IPS DF 6.9 (cell line): ENCODE measurements at regions not wholly inside any gene's neighbourhood (a gene's known extent, or its start where the extent isn't known, plus 50 kb on each side); places are given as distances from the start of the nearest gene placed in this dataset.
"Not testable (repeated sequence)": the region's sequence is repeated elsewhere in the genome, so short reads cannot be mapped to it uniquely, and the experiment has no call there.

Experiments used
- DNase-seq: peaks from one replicate; pipeline ENCODE4 v3.0.0-alpha.2; 2013; ENCODE audit warnings: low read depth, low spot score
- H3K27ac ChIP-seq: one replicate; pipeline ENCODE4 v1.5.1; 2013; ENCODE audit warnings: low read length, control low read depth
- H3K27me3 ChIP-seq: 2 replicates; pipeline ENCODE4 v1.6.1; 2013; ENCODE audit warnings: mild to moderate bottlenecking, low read length; ENCODE audit not compliant: control insufficient read depth, insufficient read depth
- H3K36me3 ChIP-seq: 2 replicates; pipeline ENCODE4 v1.6.1; 2013; ENCODE audit warnings: low read length; ENCODE audit not compliant: control insufficient read depth, insufficient read depth
- H3K4me1 ChIP-seq: 2 replicates; pipeline ENCODE4 v1.6.1; 2013; ENCODE audit warnings: low read length; ENCODE audit not compliant: control insufficient read depth, insufficient read depth
- H3K4me3 ChIP-seq: 2 replicates; pipeline ENCODE4 v1.5.1; 2013; ENCODE audit warnings: mild to moderate bottlenecking, low read length
- H3K9me3 ChIP-seq: 2 replicates; pipeline ENCODE4 v1.6.1; 2013; ENCODE audit warnings: low read length, inconsistent platforms; ENCODE audit not compliant: control insufficient read depth, insufficient read depth
- WGBS: extraction: QIAGEN DNeasy Blood & Tissue Kit; methylation state at CpG from one replicate; pipeline ENCODE4 v1.1.7; 2013; ENCODE audit warnings: mixed read lengths, missing lambda C conversion rate; ENCODE audit not compliant: insufficient read length, insufficient coverage; 5-methylcytosine and 5-hydroxymethylcytosine counted together

DNA sequence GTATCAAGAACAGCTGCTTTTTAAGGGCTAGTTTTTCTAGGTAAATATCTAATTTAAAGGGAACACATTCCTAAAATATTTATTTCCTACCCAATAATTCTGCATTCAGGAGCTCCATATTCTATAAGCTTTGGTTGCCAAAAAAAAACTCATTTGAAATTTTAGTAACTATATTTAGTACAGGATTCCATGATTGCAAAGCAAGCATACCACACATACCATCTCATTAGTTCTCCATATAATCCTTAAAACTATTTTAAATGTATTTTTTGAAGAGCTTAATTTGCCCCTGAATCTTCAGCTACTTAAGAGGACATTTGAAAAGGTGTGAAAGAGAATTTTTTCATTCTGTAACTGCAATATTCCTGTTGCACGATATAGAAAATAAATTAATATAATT, 877.0 kb downstream of the NR2F1-AS1 start:
- Histone ChIP-seq H3K9me3 (no peaks in the 10 kb centered on the region), H3K4me1 (no peaks in the 10 kb centered on the region), H3K27me3 (no peaks in the 10 kb centered on the region), H3K4me3 (no peak overlapping the region), H3K36me3 (no peaks in the 10 kb centered on the region), H3K27ac (no peak overlapping the region)
- no CpG with 5 or more reads among the region's 1 CpG for WGBS
- no peak for DNase-seq

DNA sequence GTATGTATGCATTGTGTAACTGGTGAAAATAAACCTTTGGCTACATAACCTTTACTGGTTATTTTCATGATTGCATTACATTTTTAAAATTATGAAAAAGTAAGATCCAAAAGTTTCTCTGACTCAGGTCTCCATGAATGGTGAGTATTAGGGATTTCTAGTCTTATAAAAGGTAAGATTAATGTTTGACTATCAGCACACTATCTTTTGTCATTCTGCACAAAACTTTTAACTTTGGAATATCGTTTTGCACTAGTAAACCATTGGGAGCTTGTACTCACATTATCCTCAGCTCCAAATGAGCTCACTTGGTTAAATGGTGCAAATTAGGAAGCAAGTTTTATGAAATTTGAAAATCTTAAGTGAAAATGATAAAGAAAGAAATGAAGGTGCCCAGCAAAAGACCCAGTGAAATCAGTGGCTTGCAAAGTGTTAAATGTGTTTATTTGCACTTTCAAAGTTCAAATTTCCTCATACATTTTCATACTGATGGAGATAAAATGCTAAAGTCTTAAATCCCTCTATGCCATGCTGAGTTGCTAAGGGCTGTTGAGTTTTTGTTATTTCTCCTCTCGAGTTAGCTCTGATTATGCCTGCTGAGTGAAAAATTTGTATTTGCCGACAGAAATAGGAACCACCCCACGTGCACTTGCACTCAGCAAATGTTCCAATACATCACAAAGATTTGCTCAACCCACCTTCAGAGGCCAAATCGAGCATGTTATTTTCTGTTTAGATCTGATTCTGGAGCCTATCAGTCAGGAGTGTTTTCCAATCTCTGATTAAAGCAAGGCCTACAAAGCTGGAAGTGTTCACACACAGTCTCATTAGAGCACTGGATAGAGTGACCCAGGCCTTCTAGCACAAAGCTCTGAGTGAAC, 885.7 kb downstream of the NR2F1-AS1 start:
- no peak for DNase-seq
- H3K27ac ChIP-seq, result no peak overlapping the region
- H3K4me3 ChIP-seq, result no peak overlapping the region
- no peaks in the 10 kb centered on the region for H3K27me3 ChIP-seq
- no peaks in the 10 kb centered on the region for H3K9me3 ChIP-seq
- H3K36me3 ChIP-seq, result no peaks in the 10 kb centered on the region
- WGBS, result no CpG with 5 or more reads among the region's 5 CpGs
- no peaks in the 10 kb centered on the region for H3K4me1 ChIP-seq

DNA sequence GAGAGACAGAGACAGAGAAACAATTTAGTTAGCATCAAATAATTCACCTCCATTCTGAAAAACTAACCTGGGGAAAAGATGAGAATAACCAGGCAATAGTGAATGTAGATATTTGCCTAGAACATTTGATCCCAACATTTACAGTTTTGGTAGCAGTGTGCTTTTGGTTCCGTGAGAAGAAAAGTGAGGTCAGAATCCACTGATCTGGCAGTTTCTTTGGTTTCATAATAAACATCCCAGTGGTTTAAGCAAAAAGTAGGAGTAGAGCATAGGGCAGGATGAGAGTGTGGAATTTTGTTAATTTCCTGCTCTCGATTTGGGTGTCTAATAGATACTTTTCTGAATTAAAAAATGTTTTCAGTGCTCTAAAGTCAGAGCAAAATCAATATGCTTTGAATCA, 887.0 kb downstream of the NR2F1-AS1 start:
- no CpG with 5 or more reads among the region's 2 CpGs for WGBS
- no peaks in the 10 kb centered on the region for H3K9me3 ChIP-seq
- H3K27me3 ChIP-seq, result no peaks in the 10 kb centered on the region
- DNase-seq, result no peak
- no peaks in the 10 kb centered on the region for H3K4me1 ChIP-seq
- no peaks in the 10 kb centered on the region for H3K36me3 ChIP-seq
- H3K27ac ChIP-seq, result no peak overlapping the region
- no peak overlapping the region for H3K4me3 ChIP-seq

DNA sequence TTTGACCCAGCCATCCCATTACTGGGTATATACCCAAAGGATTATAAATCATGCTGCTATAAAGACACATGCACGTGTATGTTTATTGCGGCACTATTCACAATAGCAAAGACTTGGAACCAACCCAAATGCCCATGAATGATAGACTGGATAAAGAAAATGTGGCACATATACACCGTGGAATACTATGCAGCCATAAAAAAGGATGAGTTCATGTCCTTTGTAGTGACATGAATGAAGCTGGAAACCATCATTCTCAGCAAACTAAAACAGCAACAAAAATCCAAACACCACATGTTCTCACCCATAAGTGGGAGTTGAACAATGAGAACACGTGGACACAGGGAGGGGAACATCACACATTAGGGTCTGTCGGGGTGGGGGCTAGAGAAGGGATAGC, 889.1 kb downstream of the NR2F1-AS1 start:
- no CpG with 5 or more reads among the region's 5 CpGs for whole genome bisulfite sequencing
- DNase-seq, H3K4me3 ChIP-seq, H3K27ac ChIP-seq, H3K36me3 ChIP-seq, H3K9me3 ChIP-seq, H3K27me3 ChIP-seq, H3K4me1 ChIP-seq: not testable (repeated sequence)

DNA sequence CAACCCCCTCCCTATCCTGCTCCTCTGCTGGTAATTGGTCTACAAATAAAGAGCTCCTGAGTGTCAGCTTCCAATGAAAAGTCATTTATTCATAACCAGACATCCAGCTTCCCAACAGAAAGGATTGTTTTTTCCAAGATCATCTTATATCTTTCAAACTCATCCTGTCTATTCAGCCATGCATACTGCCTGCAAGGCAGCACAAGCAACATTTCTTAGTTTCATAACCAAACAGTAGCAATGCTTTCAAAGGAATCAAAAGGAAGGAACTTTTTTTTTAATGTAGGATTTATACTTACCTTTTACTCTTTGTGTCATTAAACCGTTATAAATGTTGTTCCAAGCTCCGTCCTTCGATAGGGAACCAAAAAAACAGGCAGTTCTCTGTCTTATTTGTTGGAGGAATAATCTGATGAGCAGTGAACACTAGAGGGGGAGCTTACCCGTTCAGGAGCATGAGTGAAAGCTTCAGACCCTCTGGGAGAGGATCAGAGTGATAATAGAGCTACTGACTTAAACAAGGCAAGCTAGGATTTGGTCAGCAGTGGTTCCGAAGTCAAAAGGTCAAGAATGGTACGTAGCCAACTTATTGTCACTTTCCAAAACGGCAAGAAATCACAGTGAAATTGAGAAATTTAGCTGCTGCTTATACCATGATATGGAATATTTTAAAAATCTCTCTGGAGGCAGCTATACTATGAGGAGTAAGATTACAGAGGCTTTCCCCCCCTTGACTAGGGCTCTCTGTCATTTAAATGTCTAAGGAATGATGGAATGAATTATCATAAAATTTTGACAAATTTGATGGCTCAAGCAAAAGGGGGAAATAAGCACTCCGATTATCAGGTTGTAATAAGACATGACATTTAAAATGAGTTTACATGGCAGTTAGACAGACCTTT, 892.9 kb downstream of the NR2F1-AS1 start:
- no CpG with 5 or more reads among the region's 8 CpGs for WGBS
- Histone ChIP-seq H3K4me3 (no peak overlapping the region), H3K4me1 (no peaks in the 10 kb centered on the region)

DNA sequence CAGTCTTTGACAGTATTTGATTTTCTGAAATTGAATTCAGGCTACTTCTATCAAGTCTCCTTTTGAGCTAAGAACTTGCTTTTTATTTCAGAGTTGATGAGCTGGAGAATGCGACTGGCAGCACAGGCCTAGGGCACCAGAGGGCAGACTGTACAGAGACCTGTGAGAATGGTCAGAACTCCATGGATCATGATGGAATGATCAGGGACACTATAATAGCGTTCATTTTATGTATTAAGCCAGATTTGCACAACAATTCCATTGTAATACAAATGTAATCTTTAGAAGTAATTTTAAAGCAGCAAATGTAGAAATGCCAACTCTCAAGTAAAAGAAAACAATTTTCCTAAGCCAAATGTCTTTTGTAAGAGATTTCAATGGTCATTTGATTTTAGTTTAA, 902.4 kb downstream of the NR2F1-AS1 start:
- H3K27ac ChIP-seq, result no peak overlapping the region
- no peaks in the 10 kb centered on the region for H3K27me3 ChIP-seq
- no peak for DNase-seq
- no peak overlapping the region for H3K4me3 ChIP-seq
- no peaks in the 10 kb centered on the region for H3K4me1 ChIP-seq
- WGBS, result no CpG with 5 or more reads among the region's 2 CpGs
- no peaks in the 10 kb centered on the region for H3K9me3 ChIP-seq
- no peaks in the 10 kb centered on the region for H3K36me3 ChIP-seq

More for the DNA sequence above, 892.9 kb downstream of the NR2F1-AS1 start:
- no peaks in the 10 kb centered on the region for H3K36me3 ChIP-seq
- DNase-seq, result no peak
- H3K9me3 ChIP-seq, result no peaks in the 10 kb centered on the region
- H3K27me3 ChIP-seq, result no peaks in the 10 kb centered on the region
- H3K27ac ChIP-seq, result no peak overlapping the region

DNA sequence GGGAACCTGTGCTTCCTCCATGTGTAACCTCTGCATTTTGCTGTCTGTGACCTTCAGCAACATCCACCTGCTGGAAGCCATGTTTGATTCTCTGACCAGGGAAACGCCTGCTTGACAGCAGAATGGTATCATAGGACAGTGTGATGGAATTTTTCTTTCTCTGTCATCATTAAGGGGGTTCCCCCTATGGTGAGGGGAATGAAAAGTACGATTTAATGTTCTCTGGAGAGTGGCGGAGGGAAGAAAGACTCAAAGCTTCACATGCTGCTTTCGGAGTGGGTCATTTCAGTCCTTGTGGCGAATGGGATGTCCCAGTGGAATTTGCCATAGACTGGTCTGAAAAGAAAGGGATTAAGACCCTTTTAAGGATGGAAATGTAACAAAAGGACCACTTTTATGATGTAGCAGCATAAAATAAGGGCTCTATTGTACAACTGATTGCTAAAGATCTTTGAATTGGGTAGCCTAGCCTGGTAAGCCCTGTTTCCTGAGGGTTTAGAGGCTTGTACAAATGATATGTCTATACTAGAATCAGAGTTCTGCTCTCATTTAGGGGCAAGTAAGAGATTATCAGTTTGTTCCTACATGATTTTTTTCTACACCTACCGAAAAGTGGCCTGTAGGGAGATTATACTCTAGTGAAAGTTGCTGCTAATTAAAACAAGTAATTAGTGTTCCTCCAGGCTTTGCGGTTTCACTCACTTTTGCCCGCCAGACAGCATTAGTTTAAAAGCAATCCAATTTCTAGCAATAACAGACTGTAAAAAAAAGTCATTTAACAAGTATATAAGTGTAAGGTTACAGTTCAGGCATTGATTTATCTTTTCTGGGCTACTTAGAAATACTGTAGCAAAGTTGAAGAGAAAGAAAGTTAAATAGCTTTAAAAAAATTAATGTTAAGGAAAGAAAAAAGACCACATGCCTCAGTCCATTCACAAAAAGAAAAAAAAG, 904.5 kb downstream of the NR2F1-AS1 start:
- no peak overlapping the region for H3K27ac ChIP-seq

DNA sequence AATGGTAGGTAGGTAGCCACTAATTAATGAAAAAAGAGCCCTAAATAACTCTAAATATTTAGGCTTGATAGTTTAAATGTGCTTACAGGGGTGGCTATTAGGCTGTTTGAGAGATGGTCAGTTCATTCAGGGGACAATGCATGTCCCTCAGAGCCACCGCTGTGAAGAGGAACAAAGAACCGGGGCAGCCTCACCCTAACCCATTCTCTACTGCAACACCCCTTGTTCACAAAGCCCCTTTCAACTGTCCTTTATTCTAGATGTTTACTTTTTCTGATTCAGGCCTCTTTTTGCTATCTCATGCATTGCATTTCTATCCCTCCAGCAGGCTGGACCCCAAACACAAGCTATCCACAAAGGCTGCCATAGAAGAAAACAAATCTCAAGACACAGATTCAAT, 906.7 kb downstream of the NR2F1-AS1 start:
- no CpG with 5 or more reads among the region's 2 CpGs for WGBS
- DNase-seq, result no peak
- no peak overlapping the region for H3K4me3 ChIP-seq

More for the DNA sequence above, 904.5 kb downstream of the NR2F1-AS1 start:
- H3K9me3 ChIP-seq, result no peaks in the 10 kb centered on the region
- DNase-seq, result no peak
- H3K4me3 ChIP-seq, result no peak overlapping the region
- WGBS, result no CpG with 5 or more reads among the region's 8 CpGs
- H3K36me3 ChIP-seq, result no peaks in the 10 kb centered on the region
- no peaks in the 10 kb centered on the region for H3K27me3 ChIP-seq
- no peaks in the 10 kb centered on the region for H3K4me1 ChIP-seq

DNA sequence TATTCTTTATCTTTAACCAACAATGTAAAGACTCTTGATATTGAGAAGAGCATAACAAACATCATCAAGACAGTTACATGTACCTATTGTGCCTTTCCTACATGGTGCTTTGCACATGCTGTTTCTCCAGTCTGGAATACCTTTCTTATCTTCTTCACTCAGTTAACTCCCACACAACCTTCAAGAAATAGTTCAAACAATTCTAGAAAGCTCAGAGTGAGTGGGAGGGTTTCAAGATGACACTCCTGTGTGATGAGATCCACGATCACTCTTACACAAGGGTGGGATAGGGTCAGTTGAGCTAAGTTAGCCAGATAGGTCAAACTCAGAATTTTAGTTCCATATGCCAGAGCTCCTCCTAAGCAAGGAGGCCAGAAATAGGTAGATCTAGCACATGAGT, 915.5 kb downstream of the NR2F1-AS1 start:
- Histone ChIP-seq H3K27ac (no peak overlapping the region), H3K4me1 (no peaks in the 10 kb centered on the region), H3K9me3 (no peaks in the 10 kb centered on the region), H3K36me3 (no peaks in the 10 kb centered on the region), H3K4me3 (no peak overlapping the region), H3K27me3 (no peaks in the 10 kb centered on the region)
- no peak for DNase-seq
- WGBS, result no CpG with 5 or more reads among the region's 1 CpG

More for the DNA sequence above, 906.7 kb downstream of the NR2F1-AS1 start:
- no peaks in the 10 kb centered on the region for H3K36me3 ChIP-seq
- no peaks in the 10 kb centered on the region for H3K4me1 ChIP-seq
- no peaks in the 10 kb centered on the region for H3K9me3 ChIP-seq
- H3K27me3 ChIP-seq, result no peaks in the 10 kb centered on the region
- no peak overlapping the region for H3K27ac ChIP-seq

DNA sequence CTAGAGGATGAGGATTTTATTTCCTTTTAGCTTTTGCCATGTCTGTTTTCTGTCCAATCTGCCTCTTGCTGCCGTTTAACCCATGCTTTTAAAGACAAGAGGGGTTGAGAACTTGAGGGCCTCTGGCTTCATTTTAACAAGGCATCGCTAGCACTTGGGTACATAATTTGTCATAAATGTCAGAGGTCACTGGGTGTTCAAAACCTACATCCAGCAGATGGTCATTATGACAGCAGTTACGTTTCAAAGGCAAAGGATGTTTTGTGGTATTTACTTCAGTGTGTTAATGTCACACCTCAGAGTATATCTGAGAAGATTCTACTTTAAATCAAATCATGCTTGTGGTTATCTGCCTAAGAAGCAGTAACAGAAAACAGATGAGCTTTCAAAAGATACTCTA, 918.3 kb downstream of the NR2F1-AS1 start:
- H3K27me3 ChIP-seq, result no peaks in the 10 kb centered on the region
- DNase-seq, result no peak
- H3K4me3 ChIP-seq, result no peak overlapping the region
- no peaks in the 10 kb centered on the region for H3K9me3 ChIP-seq
- WGBS, result no CpG with 5 or more reads among the region's 3 CpGs
- no peaks in the 10 kb centered on the region for H3K4me1 ChIP-seq
- no peak overlapping the region for H3K27ac ChIP-seq
- H3K36me3 ChIP-seq, result no peaks in the 10 kb centered on the region
